ENCODE measurements at regions not wholly inside any gene's neighbourhood (a gene's known extent, or its start where the extent isn't known, plus 50 kb on each side); places are given as distances from the start of the nearest gene placed in this dataset.

- peak; percentile 88 to 89 for ATAC-seq (replicated peaks in 1 of 2)
- H3K9me3 Mint-ChIP-seq: peaks cover 0 to 2% of the 10 kb centered on the region in 2 donors
- peak; percentile 34 to 38 for DNase-seq
- no peaks in the 10 kb centered on the region for H3K4me1 Mint-ChIP-seq (ENCODE audit: low read depth)
- H3K27ac Mint-ChIP-seq: no peak overlapping the region
- no peak overlapping the region for H3K4me3 Mint-ChIP-seq
- no peaks in the 10 kb centered on the region for H3K36me3 Mint-ChIP-seq (ENCODE audit: insufficient read depth in 2 of 2)
- no peaks in the 10 kb centered on the region for H3K27me3 Mint-ChIP-seq (ENCODE audit: low read depth)
Measured at GRCh38 chr1:222334026-222334680, 213.8 kb downstream of the HHIPL2 start.

GRCh38 chr1:222331765-222332164 lies 216.1 kb downstream of the HHIPL2 start:
- H3K27ac Mint-ChIP-seq: no peak overlapping the region
- ATAC-seq (replicated peaks in 1 of 2): no peak
- no peaks in the 10 kb centered on the region for H3K27me3 Mint-ChIP-seq (ENCODE audit: low read depth)

GRCh38 chr1:222331340-222331739 lies 216.6 kb downstream of the HHIPL2 start:
- ATAC-seq (replicated peaks in 1 of 2) (no peak), DNase-seq (no peak)
- peaks cover 0 to 2% of the 10 kb centered on the region in 2 donors for H3K9me3 Mint-ChIP-seq
- no peaks in the 10 kb centered on the region for H3K4me1 Mint-ChIP-seq (ENCODE audit: low read depth)
- H3K36me3 Mint-ChIP-seq (ENCODE audit: insufficient read depth in 2 of 2): no peaks in the 10 kb centered on the region
- H3K27me3 Mint-ChIP-seq (ENCODE audit: low read depth): no peaks in the 10 kb centered on the region
- H3K4me3 Mint-ChIP-seq: no peak overlapping the region
- H3K27ac Mint-ChIP-seq: no peak overlapping the region

More at GRCh38 chr1:222331765-222332164, 216.1 kb downstream of the HHIPL2 start:
- Mint-ChIP-seq H3K9me3 (peaks cover 0 to 2% of the 10 kb centered on the region in 2 donors), H3K4me3 (no peak overlapping the region), H3K36me3 (ENCODE audit: insufficient read depth in 2 of 2) (no peaks in the 10 kb centered on the region), H3K4me1 (ENCODE audit: low read depth) (no peaks in the 10 kb centered on the region)
- no peak for DNase-seq

- H3K4me3 Mint-ChIP-seq: no peak overlapping the region
- peaks cover 0 to 3% of the 10 kb centered on the region in 2 donors for H3K9me3 Mint-ChIP-seq
- no peak for DNase-seq
- no peak overlapping the region for H3K27ac Mint-ChIP-seq
- H3K27me3 Mint-ChIP-seq (ENCODE audit: low read depth): no peaks in the 10 kb centered on the region
- no peaks in the 10 kb centered on the region for H3K36me3 Mint-ChIP-seq (ENCODE audit: insufficient read depth in 2 of 2)
- no peak for ATAC-seq (replicated peaks in 1 of 2)
- H3K4me1 Mint-ChIP-seq (ENCODE audit: low read depth): no peaks in the 10 kb centered on the region
Measured at GRCh38 chr1:222329493-222330045, 218.3 kb downstream of the HHIPL2 start.

GRCh38 chr1:222326710-222327036 lies 221.2 kb downstream of the HHIPL2 start:
- H3K9me3 Mint-ChIP-seq: peaks cover 0 to 3% of the 10 kb centered on the region in 2 donors
- ATAC-seq (replicated peaks in 1 of 2): no peak

GRCh38 chr1:222326006-222326709 lies 221.7 kb downstream of the HHIPL2 start:
- peak; percentile 56 to 87 for ATAC-seq (replicated peaks in 1 of 2)
- Mint-ChIP-seq H3K27ac (no peak overlapping the region), H3K9me3 (peaks cover 0 to 3% of the 10 kb centered on the region in 2 donors), H3K27me3 (ENCODE audit: low read depth) (no peaks in the 10 kb centered on the region), H3K36me3 (ENCODE audit: insufficient read depth in 2 of 2) (no peaks in the 10 kb centered on the region), H3K4me1 (ENCODE audit: low read depth) (no peaks in the 10 kb centered on the region), H3K4me3 (no peak overlapping the region)
- DNase-seq: no peak

More at GRCh38 chr1:222326710-222327036, 221.2 kb downstream of the HHIPL2 start:
- no peak for DNase-seq
- H3K4me3 Mint-ChIP-seq: no peak overlapping the region
- H3K4me1 Mint-ChIP-seq (ENCODE audit: low read depth): no peaks in the 10 kb centered on the region
- H3K27me3 Mint-ChIP-seq (ENCODE audit: low read depth): no peaks in the 10 kb centered on the region
- no peak overlapping the region for H3K27ac Mint-ChIP-seq
- no peaks in the 10 kb centered on the region for H3K36me3 Mint-ChIP-seq (ENCODE audit: insufficient read depth in 2 of 2)

- ATAC-seq (replicated peaks in 1 of 2): no peak
- no peaks in the 10 kb centered on the region for H3K27me3 Mint-ChIP-seq (ENCODE audit: low read depth)
- no peaks in the 10 kb centered on the region for H3K36me3 Mint-ChIP-seq (ENCODE audit: insufficient read depth in 2 of 2)
Measured at GRCh38 chr1:222325506-222325905, 222.4 kb downstream of the HHIPL2 start.

GRCh38 chr1:222314839-222315238 lies 233.1 kb downstream of the HHIPL2 start:
- ATAC-seq (replicated peaks in 1 of 2): peak in 1 of 2 donors; percentile 43
- Mint-ChIP-seq H3K27me3 (ENCODE audit: low read depth) (no peaks in the 10 kb centered on the region), H3K4me3 (no peak overlapping the region), H3K4me1 (ENCODE audit: low read depth) (peaks cover 6% of the 10 kb centered on the region), H3K36me3 (ENCODE audit: insufficient read depth in 2 of 2) (no peaks in the 10 kb centered on the region), H3K9me3 (no peaks in the 10 kb centered on the region), H3K27ac (no peak overlapping the region)
- DNase-seq: no peak

More at GRCh38 chr1:222325506-222325905, 222.4 kb downstream of the HHIPL2 start:
- no peaks in the 10 kb centered on the region for H3K4me1 Mint-ChIP-seq (ENCODE audit: low read depth)
- H3K4me3 Mint-ChIP-seq: no peak overlapping the region
- peaks cover 0 to 3% of the 10 kb centered on the region in 2 donors for H3K9me3 Mint-ChIP-seq
- H3K27ac Mint-ChIP-seq: no peak overlapping the region
- no peak for DNase-seq

GRCh38 chr1:222310836-222311235 lies 237.1 kb downstream of the HHIPL2 start:
- H3K27me3 Mint-ChIP-seq (ENCODE audit: low read depth): no peaks in the 10 kb centered on the region
- no peak for DNase-seq
- no peaks in the 10 kb centered on the region for H3K36me3 Mint-ChIP-seq (ENCODE audit: insufficient read depth in 2 of 2)
- peak; percentile 54 to 58 for ATAC-seq (replicated peaks in 1 of 2)
- H3K4me1 Mint-ChIP-seq (ENCODE audit: low read depth): peaks cover 10% of the 10 kb centered on the region
- no peaks in the 10 kb centered on the region for H3K9me3 Mint-ChIP-seq
- H3K4me3 Mint-ChIP-seq: no peak overlapping the region
- H3K27ac Mint-ChIP-seq: no peak overlapping the region

- H3K4me1 Mint-ChIP-seq (ENCODE audit: low read depth): peaks cover 4% of the 10 kb centered on the region
- ATAC-seq (replicated peaks in 1 of 2): no peak
- no peaks in the 10 kb centered on the region for H3K27me3 Mint-ChIP-seq (ENCODE audit: low read depth)
- no peaks in the 10 kb centered on the region for H3K9me3 Mint-ChIP-seq
- H3K27ac Mint-ChIP-seq: no peak overlapping the region
- H3K36me3 Mint-ChIP-seq (ENCODE audit: insufficient read depth in 2 of 2): no peaks in the 10 kb centered on the region
- no peak overlapping the region for H3K4me3 Mint-ChIP-seq
- DNase-seq: no peak
Measured at GRCh38 chr1:222307621-222308020, 240.3 kb downstream of the HHIPL2 start.

GRCh38 chr1:222306512-222306911 lies 241.4 kb downstream of the HHIPL2 start:
- H3K4me1 Mint-ChIP-seq (ENCODE audit: low read depth): peaks cover 4% of the 10 kb centered on the region
- H3K9me3 Mint-ChIP-seq: no peaks in the 10 kb centered on the region
- no peaks in the 10 kb centered on the region for H3K27me3 Mint-ChIP-seq (ENCODE audit: low read depth)
- no peak overlapping the region for H3K4me3 Mint-ChIP-seq
- H3K27ac Mint-ChIP-seq: no peak overlapping the region
- ATAC-seq (replicated peaks in 1 of 2) (no peak), DNase-seq (no peak)
- H3K36me3 Mint-ChIP-seq (ENCODE audit: insufficient read depth in 2 of 2): no peaks in the 10 kb centered on the region

GRCh38 chr1:222306011-222306410 lies 241.9 kb downstream of the HHIPL2 start:
- no peak for ATAC-seq (replicated peaks in 1 of 2)
- Mint-ChIP-seq H3K27ac (no peak overlapping the region), H3K9me3 (no peaks in the 10 kb centered on the region), H3K4me3 (no peak overlapping the region), H3K36me3 (ENCODE audit: insufficient read depth in 2 of 2) (no peaks in the 10 kb centered on the region), H3K27me3 (ENCODE audit: low read depth) (no peaks in the 10 kb centered on the region), H3K4me1 (ENCODE audit: low read depth) (peaks cover 4% of the 10 kb centered on the region)
- DNase-seq: no peak

- Mint-ChIP-seq H3K36me3 (ENCODE audit: insufficient read depth in 2 of 2) (peaks cover 0 to 2% of the 10 kb centered on the region in 2 donors), H3K27ac (no peak overlapping the region), H3K27me3 (ENCODE audit: low read depth) (no peaks in the 10 kb centered on the region), H3K4me1 (ENCODE audit: low read depth) (no peaks in the 10 kb centered on the region), H3K4me3 (no peak overlapping the region), H3K9me3 (peaks cover 5 to 7% of the 10 kb centered on the region in 2 donors)
- ATAC-seq (replicated peaks in 1 of 2) (no peak), DNase-seq (no peak)
Measured at GRCh38 chr1:222301652-222302051, 246.3 kb downstream of the HHIPL2 start.

Measured in activated T-cell treated with anti-CD3 and anti-CD28 coated beads, Interleukin-2, amount 50 U/mL, for 72 hours (primary cell).